ENCODE measurements at regions not wholly inside any gene's neighbourhood (a gene's known extent, or its start where the extent isn't known, plus 50 kb on each side); places are given as distances from the start of the nearest gene placed in this dataset.

DNA sequence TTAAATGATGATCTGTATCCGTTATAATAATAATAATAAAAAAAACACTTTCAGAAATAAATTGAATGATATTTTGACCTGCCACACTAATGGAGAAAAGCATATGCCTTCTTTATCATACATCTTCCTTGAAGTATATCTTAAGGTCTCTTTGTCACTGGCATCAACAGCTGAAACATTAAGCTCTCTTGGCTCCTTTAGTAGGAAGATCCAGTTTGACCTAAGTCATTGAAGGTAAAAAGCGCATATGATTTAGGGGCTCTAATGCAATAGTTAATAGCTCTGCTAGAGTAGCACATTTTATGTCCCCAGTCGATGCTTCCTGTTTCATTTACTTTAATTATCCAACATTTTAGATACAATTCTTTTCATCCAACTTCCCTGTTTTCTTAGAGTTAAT, 1010.8 kb downstream of the STPG2 start:
- H3K79me2 ChIP-seq (ENCODE audit: insufficient read depth, low read depth, low read length) = no peaks in the 10 kb centered on the region
- BruUV-seq (replicated peaks) = no TSS peak
- no peaks in the 10 kb centered on the region for H4K20me1 ChIP-seq (ENCODE audit: insufficient read depth, low read length)
- TF ChIP-seq EZH2phosphoT487 (IDR thresholded peaks at IDR 0.05; ENCODE audit: borderline replicate concordance, low read depth, low read length) = no peak
- TF ChIP-seq, protein P1, sequence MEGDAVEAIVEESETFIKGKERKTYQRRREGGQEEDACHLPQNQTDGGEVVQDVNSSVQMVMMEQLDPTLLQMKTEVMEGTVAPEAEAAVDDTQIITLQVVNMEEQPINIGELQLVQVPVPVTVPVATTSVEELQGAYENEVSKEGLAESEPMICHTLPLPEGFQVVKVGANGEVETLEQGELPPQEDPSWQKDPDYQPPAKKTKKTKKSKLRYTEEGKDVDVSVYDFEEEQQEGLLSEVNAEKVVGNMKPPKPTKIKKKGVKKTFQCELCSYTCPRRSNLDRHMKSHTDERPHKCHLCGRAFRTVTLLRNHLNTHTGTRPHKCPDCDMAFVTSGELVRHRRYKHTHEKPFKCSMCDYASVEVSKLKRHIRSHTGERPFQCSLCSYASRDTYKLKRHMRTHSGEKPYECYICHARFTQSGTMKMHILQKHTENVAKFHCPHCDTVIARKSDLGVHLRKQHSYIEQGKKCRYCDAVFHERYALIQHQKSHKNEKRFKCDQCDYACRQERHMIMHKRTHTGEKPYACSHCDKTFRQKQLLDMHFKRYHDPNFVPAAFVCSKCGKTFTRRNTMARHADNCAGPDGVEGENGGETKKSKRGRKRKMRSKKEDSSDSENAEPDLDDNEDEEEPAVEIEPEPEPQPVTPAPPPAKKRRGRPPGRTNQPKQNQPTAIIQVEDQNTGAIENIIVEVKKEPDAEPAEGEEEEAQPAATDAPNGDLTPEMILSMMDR (conservative IDR thresholded peaks at IDR 0.05; ENCODE audit: low read length) = no peak
- H3K4me1 ChIP-seq (ENCODE audit: insufficient read depth, low read length, poor library complexity, severe bottlenecking) = no peaks in the 10 kb centered on the region
- H3K9me2 ChIP-seq (ENCODE audit: insufficient read depth, low read length) = no peaks in the 10 kb centered on the region
- no peaks in the 10 kb centered on the region for H3K36me3 ChIP-seq (ENCODE audit: insufficient read depth, low read length)
- no peaks in the 10 kb centered on the region for H3K9me3 ChIP-seq (ENCODE audit: low read length)
- H3K4me2 ChIP-seq (ENCODE audit: low read length) = no peak overlapping the region
- H3K4me3 ChIP-seq (ENCODE audit: low read depth, low read length, poor library complexity, severe bottlenecking) = no peak overlapping the region
- intact Hi-C loops (cut with micrococcal nuclease; ENCODE audit: unreplicated experiment) = no loop called here
- POLR2A ChIA-PET = interaction anchor here (0.6 kb wide), 1 partner anchor 55 kb away, joined by 3 read pairs; no protein-coding TSS in a partner anchor
- H2AFZ ChIP-seq (ENCODE audit: low read length) = no peak overlapping the region
- DNase-seq (ENCODE audit: low spot score) = no peak
- CTCF ChIA-PET (ENCODE audit: unreplicated experiment) = no interaction called here
- no peak overlapping the region for H3K27ac ChIP-seq (ENCODE audit: low read depth, low read length, poor library complexity, severe bottlenecking)

DNA sequence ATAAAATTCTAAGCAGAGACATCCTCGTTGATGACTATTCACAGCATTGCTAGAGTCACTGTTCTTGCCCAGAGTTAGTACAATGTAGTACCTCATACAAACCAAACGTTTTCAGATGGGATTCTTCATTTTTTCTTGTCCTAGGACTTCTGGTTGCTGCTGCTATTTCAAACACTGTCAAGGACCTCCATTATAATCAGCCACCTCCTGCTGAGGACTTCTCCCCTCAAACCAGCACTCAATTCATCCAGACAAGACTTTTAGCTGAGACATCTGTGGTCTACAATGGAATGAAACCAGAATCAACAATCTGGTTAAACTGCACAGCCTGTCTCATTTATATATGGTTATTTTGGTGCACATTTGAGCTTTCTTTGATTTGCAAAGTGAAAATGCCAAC, 1008.8 kb downstream of the STPG2 start:
- Histone ChIP-seq H3K36me3 (ENCODE audit: insufficient read depth, low read length) (no peaks in the 10 kb centered on the region), H2AFZ (ENCODE audit: low read length) (no peak overlapping the region), H3K27ac (ENCODE audit: low read depth, low read length, poor library complexity, severe bottlenecking) (no peak overlapping the region), H3K9me3 (ENCODE audit: low read length) (no peaks in the 10 kb centered on the region), H3K4me1 (ENCODE audit: insufficient read depth, low read length, poor library complexity, severe bottlenecking) (no peaks in the 10 kb centered on the region), H3K9me2 (ENCODE audit: insufficient read depth, low read length) (no peaks in the 10 kb centered on the region), H3K4me3 (ENCODE audit: low read depth, low read length, poor library complexity, severe bottlenecking) (no peak overlapping the region), H4K20me1 (ENCODE audit: insufficient read depth, low read length) (no peaks in the 10 kb centered on the region), H3K4me2 (ENCODE audit: low read length) (no peak overlapping the region), H3K79me2 (ENCODE audit: insufficient read depth, low read depth, low read length) (no peaks in the 10 kb centered on the region)
- POLR2A ChIA-PET = no interaction called here
- no peak for TF ChIP-seq EZH2phosphoT487 (IDR thresholded peaks at IDR 0.05; ENCODE audit: borderline replicate concordance, low read depth, low read length)
- BruUV-seq (replicated peaks) = no TSS peak
- no peak for DNase-seq (ENCODE audit: low spot score)
- CTCF ChIA-PET (ENCODE audit: unreplicated experiment) = no interaction called here
- intact Hi-C loops (cut with micrococcal nuclease; ENCODE audit: unreplicated experiment) = no loop called here

DNA sequence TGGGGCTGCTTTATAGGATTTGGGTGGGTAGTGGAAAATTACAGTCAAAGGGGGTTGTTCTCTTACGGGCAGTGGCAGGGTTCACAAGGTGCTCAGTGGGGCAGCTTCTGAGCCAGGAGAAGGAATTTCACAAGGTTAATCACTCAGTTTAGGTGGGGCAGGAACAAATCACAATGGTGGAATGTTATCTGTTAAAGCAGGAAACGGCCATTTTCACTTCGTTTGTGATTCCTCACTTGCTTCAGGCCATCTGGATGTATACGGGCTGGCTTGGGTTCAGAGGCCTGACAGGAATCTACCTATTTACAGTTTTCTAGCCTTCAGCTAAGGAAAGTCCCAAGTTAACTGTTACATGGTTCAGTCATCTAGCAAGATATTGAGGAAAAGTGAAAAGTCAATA, 1003.5 kb downstream of the STPG2 start:
- CTCF ChIA-PET (ENCODE audit: unreplicated experiment) = no interaction called here
- H3K4me1 ChIP-seq (ENCODE audit: insufficient read depth, low read length, poor library complexity, severe bottlenecking) = no peaks in the 10 kb centered on the region
- BruUV-seq (replicated peaks) = no TSS peak

More for the DNA sequence above, 1003.5 kb downstream of the STPG2 start:
- POLR2A ChIA-PET = no interaction called here
- TF ChIP-seq, protein P1 (conservative IDR thresholded peaks at IDR 0.05; ENCODE audit: low read length) = no peak
- intact Hi-C loops (cut with micrococcal nuclease; ENCODE audit: unreplicated experiment) = no loop called here
- Histone ChIP-seq H3K4me3 (ENCODE audit: low read depth, low read length, poor library complexity, severe bottlenecking) (no peak overlapping the region), H4K20me1 (ENCODE audit: insufficient read depth, low read length) (no peaks in the 10 kb centered on the region), H3K79me2 (ENCODE audit: insufficient read depth, low read depth, low read length) (no peaks in the 10 kb centered on the region), H3K4me2 (ENCODE audit: low read length) (no peak overlapping the region), H2AFZ (ENCODE audit: low read length) (no peak overlapping the region), H3K9me3 (ENCODE audit: low read length) (no peaks in the 10 kb centered on the region), H3K27ac (ENCODE audit: low read depth, low read length, poor library complexity, severe bottlenecking) (no peak overlapping the region), H3K9me2 (ENCODE audit: insufficient read depth, low read length) (no peaks in the 10 kb centered on the region), H3K36me3 (ENCODE audit: insufficient read depth, low read length) (no peaks in the 10 kb centered on the region)
- no peak for DNase-seq (ENCODE audit: low spot score)

All from OCI-LY7 (cell line).